ENCODE measurements at regions not wholly inside any gene's neighbourhood (a gene's known extent, or its start where the extent isn't known, plus 50 kb on each side); places are given as distances from the start of the nearest gene placed in this dataset.
"Not testable (repeated sequence)": the region's sequence is repeated elsewhere in the genome, so short reads cannot be mapped to it uniquely, and the experiment has no call there.

DNA sequence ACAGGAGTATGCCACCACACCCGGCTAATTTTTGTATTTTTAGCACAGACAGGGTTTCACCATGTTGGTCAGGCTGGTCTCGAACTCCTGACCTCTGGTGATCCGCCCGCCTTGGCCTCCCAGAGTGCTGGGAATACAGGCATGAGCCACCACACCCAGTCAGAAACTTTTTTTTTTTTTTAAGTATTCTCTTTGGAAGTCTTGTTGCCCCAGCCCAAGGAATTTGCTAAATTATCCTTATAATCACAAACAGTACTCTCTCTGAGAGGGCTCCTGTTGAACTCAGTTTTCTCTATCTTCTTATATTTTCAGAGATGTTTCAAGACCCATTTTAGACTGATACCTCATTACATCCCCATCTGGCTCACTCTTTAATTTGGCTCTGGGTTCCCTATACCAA is 82.3 kb upstream of the HIF1A start:
- H3K9me3 ChIP-seq (ENCODE audit: control insufficient read depth in 5 of 5, low read length in 5 of 5); H3K36me3 ChIP-seq (ENCODE audit: control insufficient read depth in 5 of 5, insufficient read depth in 5 of 5, low read length in 5 of 5); H3K4me3 ChIP-seq (ENCODE audit: low read depth in 1 of 5, low read length in 5 of 5); H3K9ac ChIP-seq (ENCODE audit: low read length in 5 of 5); H3K27me3 ChIP-seq (ENCODE audit: control insufficient read depth in 5 of 5, insufficient read depth in 4 of 5, low read length in 5 of 5); H3K27ac ChIP-seq (ENCODE audit: low read depth, low read length): not testable (repeated sequence)
- H3K4me1 ChIP-seq (ENCODE audit: control insufficient read depth in 5 of 5, insufficient read depth in 5 of 5, low read length in 5 of 5), result peaks cover 2 to 43% (median 22%) of the 10 kb centered on the region in 5 donors

DNA sequence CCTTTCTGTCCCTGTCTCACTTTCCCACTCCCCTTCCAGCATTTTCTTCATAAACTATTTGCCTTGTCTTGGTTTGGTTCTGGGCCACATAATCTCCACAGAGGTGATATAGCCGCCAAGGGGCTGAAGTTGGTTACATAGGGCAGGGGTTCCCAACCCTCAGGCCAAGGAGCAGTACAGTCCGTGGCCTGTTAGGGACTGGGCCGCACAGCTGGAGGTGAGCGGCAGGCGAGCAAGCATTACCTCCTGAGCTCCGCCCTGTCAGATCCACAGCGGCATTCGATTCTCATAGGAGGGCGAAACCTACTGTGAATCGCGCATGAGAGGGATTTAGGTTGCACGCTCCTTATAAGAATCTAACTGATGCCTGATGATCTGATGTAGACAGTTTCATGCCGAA is 80.6 kb upstream of the HIF1A start:
- Histone ChIP-seq H3K4me1 (ENCODE audit: control insufficient read depth in 5 of 5, insufficient read depth in 5 of 5, low read length in 5 of 5) (peaks cover 4 to 40% (median 9%) of the 10 kb centered on the region in 5 donors), H3K36me3 (ENCODE audit: control insufficient read depth in 5 of 5, insufficient read depth in 5 of 5, low read length in 5 of 5) (no peaks in the 10 kb centered on the region), H3K4me3 (ENCODE audit: low read depth in 1 of 5, low read length in 5 of 5) (no peak overlapping the region), H3K27me3 (ENCODE audit: control insufficient read depth in 5 of 5, insufficient read depth in 4 of 5, low read length in 5 of 5) (no peaks in the 10 kb centered on the region), H3K9me3 (ENCODE audit: control insufficient read depth in 5 of 5, low read length in 5 of 5) (no peaks in the 10 kb centered on the region), H3K27ac (ENCODE audit: low read depth, low read length) (no peak overlapping the region), H3K9ac (ENCODE audit: low read length in 5 of 5) (no peak overlapping the region)

DNA sequence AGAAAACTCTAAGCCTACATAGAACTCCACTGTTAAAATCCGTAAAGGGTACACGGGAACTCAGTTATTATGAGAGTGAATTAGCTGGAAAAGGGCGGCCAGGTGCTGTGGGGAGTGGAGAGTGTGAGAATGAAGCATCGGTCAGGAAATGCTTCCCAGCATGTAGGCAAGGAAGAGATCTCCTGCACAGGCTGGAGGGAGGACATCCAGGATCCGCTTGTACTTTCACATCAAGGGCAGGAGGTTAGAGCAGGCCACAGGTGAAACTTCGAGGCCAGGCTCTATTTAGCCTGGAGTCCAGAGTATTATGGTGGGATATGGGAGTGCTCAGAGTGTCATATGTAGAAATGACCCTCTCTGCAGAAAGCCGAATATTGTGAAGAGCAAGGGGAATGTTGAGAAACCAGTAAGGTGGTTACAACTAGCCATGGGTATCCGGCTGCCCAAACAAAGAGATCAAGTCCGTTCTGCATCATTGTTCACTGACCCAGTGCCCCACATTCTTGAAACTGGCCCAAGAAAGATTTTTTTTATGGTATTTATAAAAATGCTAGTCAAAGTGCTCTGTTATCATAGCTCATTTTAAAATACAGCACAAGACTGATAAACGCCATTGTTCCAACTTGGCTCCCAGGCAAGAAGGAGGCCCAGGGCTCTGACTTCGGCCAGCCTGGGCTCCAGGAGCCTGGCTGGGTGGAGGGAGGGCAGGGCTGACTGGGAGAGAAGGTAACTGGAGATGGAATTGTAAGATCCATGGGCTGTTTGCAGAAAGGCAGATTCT is 79.4 kb upstream of the HIF1A start:
- Histone ChIP-seq H3K9ac (ENCODE audit: low read length in 5 of 5) (peak overlapping the region in 1 of 5 donors; percentile 9), H3K36me3 (ENCODE audit: control insufficient read depth in 5 of 5, insufficient read depth in 5 of 5, low read length in 5 of 5) (no peaks in the 10 kb centered on the region), H3K9me3 (ENCODE audit: control insufficient read depth in 5 of 5, low read length in 5 of 5) (no peaks in the 10 kb centered on the region), H3K27me3 (ENCODE audit: control insufficient read depth in 5 of 5, insufficient read depth in 4 of 5, low read length in 5 of 5) (no peaks in the 10 kb centered on the region), H3K27ac (ENCODE audit: low read depth, low read length) (no peak overlapping the region), H3K4me1 (ENCODE audit: control insufficient read depth in 5 of 5, insufficient read depth in 5 of 5, low read length in 5 of 5) (peaks cover 4 to 39% (median 16%) of the 10 kb centered on the region in 5 donors), H3K4me3 (ENCODE audit: low read depth in 1 of 5, low read length in 5 of 5) (no peak overlapping the region)

DNA sequence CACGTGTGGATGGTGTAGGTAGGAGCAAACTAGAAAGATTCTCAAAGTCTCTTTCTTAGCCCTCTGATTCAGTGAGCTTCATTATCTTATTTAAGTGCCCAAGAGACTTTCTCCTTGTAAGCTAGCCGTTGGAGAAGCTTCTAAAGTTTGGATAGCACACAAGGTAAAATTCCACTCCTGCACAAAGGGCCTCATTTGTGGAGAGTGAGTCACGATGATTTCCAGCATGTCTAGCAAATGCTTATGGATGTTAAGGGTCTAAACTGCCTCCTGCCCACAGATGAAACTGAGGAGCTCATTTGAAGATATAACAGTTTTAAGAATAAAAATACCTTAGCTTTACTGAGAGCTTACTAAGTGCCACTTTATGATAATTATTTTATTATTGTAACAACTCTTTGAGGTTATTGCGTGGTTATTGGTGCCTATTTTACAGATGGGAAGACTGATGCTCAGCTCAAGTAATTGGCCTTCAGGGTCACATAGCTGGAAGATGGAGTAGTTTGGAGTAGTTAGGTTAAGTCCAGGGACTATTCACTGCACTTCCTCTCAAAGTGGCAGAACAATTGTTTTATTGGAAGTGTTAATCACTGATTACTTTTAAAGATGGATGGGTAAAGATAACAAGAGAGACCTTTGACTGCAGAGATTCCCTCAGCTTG is 78.7 kb upstream of the HIF1A start:
- Histone ChIP-seq H3K4me1 (ENCODE audit: control insufficient read depth in 5 of 5, insufficient read depth in 5 of 5, low read length in 5 of 5) (peaks cover 4 to 39% (median 16%) of the 10 kb centered on the region in 5 donors), H3K27me3 (ENCODE audit: control insufficient read depth in 5 of 5, insufficient read depth in 4 of 5, low read length in 5 of 5) (no peaks in the 10 kb centered on the region), H3K4me3 (ENCODE audit: low read depth in 1 of 5, low read length in 5 of 5) (no peak overlapping the region), H3K9ac (ENCODE audit: low read length in 5 of 5) (peak overlapping the region in 1 of 5 donors; percentile 9), H3K27ac (ENCODE audit: low read depth, low read length) (no peak overlapping the region), H3K9me3 (ENCODE audit: control insufficient read depth in 5 of 5, low read length in 5 of 5) (no peaks in the 10 kb centered on the region), H3K36me3 (ENCODE audit: control insufficient read depth in 5 of 5, insufficient read depth in 5 of 5, low read length in 5 of 5) (no peaks in the 10 kb centered on the region)

DNA sequence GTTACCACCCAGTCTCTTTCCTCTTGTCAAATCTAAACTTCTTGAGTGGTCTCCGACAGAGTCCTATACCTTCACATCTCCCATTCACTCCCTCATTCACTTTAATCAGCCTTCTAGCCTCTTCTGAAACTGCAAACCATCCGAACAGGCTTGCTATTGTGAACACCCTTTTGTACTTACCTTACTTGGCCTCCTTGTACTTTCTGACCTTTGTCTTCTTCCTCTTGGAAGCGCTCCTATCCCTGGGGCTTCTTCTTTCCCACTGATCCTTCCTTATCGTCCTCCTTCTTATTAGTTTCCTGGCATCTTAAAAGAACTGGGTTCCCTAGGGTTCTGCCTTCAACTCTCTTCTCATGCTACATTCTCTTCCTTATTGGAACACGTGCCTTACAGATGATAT is 76.9 kb upstream of the HIF1A start:
- H3K9ac ChIP-seq (ENCODE audit: low read length in 5 of 5), result no peak overlapping the region
- peaks cover 4 to 39% (median 13%) of the 10 kb centered on the region in 5 donors for H3K4me1 ChIP-seq (ENCODE audit: control insufficient read depth in 5 of 5, insufficient read depth in 5 of 5, low read length in 5 of 5)
- no peaks in the 10 kb centered on the region for H3K9me3 ChIP-seq (ENCODE audit: control insufficient read depth in 5 of 5, low read length in 5 of 5)
- H3K27me3 ChIP-seq (ENCODE audit: control insufficient read depth in 5 of 5, insufficient read depth in 4 of 5, low read length in 5 of 5), result no peaks in the 10 kb centered on the region
- no peak overlapping the region for H3K4me3 ChIP-seq (ENCODE audit: low read depth in 1 of 5, low read length in 5 of 5)
- H3K27ac ChIP-seq (ENCODE audit: low read depth, low read length), result no peak overlapping the region
- no peaks in the 10 kb centered on the region for H3K36me3 ChIP-seq (ENCODE audit: control insufficient read depth in 5 of 5, insufficient read depth in 5 of 5, low read length in 5 of 5)

DNA sequence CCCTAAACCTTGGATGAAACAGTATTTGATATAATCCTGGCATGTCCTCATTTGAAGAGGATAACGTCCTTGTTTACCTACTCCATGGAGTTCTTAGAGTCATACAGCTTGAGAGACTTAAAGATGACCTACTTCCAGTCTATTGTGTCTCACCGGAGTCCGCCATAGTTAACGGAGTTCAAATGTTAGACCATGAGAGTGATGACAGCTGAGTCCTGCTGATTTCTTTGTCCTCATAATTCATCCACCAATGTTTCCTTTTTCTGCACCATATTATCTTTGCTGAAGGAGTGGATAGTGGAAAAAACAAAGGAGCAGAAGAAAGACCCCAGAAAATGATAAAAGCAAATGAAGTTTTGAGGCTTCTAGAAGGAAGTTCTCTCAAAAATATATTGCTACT is 75.8 kb upstream of the HIF1A start:
- Histone ChIP-seq H3K27ac (ENCODE audit: low read depth, low read length) (peak overlapping the region; percentile 47), H3K4me3 (ENCODE audit: low read depth in 1 of 5, low read length in 5 of 5) (no peak overlapping the region), H3K9me3 (ENCODE audit: control insufficient read depth in 5 of 5, low read length in 5 of 5) (no peaks in the 10 kb centered on the region), H3K4me1 (ENCODE audit: control insufficient read depth in 5 of 5, insufficient read depth in 5 of 5, low read length in 5 of 5) (peaks cover 4 to 39% (median 13%) of the 10 kb centered on the region in 5 donors), H3K9ac (ENCODE audit: low read length in 5 of 5) (no peak overlapping the region), H3K27me3 (ENCODE audit: control insufficient read depth in 5 of 5, insufficient read depth in 4 of 5, low read length in 5 of 5) (no peaks in the 10 kb centered on the region), H3K36me3 (ENCODE audit: control insufficient read depth in 5 of 5, insufficient read depth in 5 of 5, low read length in 5 of 5) (no peaks in the 10 kb centered on the region)

DNA sequence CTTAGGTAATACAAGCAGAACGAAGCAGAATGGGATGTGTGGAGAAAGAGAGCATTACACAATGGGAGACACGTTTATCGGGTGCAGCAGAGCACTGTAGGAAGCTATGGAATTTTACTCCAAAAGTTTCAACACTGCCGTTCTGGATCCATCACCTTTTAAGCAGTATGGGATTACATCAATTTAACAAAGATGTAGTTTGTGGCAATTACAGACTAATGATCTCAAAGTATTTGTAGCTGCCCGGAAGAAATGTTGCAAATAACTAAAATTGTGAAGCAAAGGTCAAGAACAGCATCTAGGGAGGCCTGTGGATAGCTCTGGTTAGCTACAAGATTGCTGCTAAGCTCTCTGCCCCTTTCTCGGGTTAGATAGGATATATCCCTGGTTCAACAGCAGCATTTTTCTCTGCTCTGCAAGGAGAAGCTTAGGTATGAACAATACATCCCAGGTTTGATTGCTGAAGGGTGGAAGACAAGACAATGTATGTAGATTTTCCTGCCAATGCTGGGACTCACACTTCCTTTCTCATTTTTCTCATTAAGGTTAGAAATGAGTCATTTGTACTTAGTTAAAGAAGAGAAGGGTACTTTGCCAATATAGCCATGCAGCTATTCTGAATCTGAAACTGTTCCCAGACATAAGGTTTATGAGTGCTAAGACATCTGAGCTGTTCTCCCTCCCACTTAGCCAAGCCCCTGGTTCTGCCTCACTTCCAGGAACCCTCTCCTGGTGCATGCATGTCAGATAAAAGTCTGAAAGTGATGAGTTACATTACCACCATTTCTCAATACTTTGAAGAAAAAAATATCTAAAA is 75.0 kb upstream of the HIF1A start:
- Histone ChIP-seq H3K27me3 (ENCODE audit: control insufficient read depth in 5 of 5, insufficient read depth in 4 of 5, low read length in 5 of 5) (no peaks in the 10 kb centered on the region), H3K4me1 (ENCODE audit: control insufficient read depth in 5 of 5, insufficient read depth in 5 of 5, low read length in 5 of 5) (peaks cover 4 to 39% (median 13%) of the 10 kb centered on the region in 5 donors), H3K27ac (ENCODE audit: low read depth, low read length) (peak overlapping the region; percentile 47), H3K9me3 (ENCODE audit: control insufficient read depth in 5 of 5, low read length in 5 of 5) (no peaks in the 10 kb centered on the region), H3K4me3 (ENCODE audit: low read depth in 1 of 5, low read length in 5 of 5) (no peak overlapping the region), H3K9ac (ENCODE audit: low read length in 5 of 5) (no peak overlapping the region), H3K36me3 (ENCODE audit: control insufficient read depth in 5 of 5, insufficient read depth in 5 of 5, low read length in 5 of 5) (no peaks in the 10 kb centered on the region)

DNA sequence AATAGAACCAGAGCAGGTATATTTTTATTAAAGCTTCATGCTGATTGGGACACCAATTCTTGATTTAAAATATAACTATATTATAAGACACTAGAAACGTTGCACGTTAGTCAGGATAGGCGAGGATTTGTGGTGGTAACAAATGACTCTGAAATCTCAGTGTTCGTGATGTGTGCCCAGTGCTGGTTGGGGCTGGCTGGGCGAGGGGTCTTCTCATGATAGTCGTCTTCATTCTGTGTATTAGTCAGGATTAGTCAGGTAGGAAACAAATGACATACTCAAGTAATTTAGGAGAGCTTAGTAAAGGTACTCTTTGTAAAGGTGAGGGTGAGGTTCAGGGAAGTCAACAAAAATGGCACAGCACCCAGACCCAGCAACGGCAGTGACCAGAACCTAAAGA is 73.9 kb upstream of the HIF1A start:
- H3K27me3 ChIP-seq (ENCODE audit: control insufficient read depth in 5 of 5, insufficient read depth in 4 of 5, low read length in 5 of 5), result no peaks in the 10 kb centered on the region
- H3K36me3 ChIP-seq (ENCODE audit: control insufficient read depth in 5 of 5, insufficient read depth in 5 of 5, low read length in 5 of 5), result no peaks in the 10 kb centered on the region

DNA sequence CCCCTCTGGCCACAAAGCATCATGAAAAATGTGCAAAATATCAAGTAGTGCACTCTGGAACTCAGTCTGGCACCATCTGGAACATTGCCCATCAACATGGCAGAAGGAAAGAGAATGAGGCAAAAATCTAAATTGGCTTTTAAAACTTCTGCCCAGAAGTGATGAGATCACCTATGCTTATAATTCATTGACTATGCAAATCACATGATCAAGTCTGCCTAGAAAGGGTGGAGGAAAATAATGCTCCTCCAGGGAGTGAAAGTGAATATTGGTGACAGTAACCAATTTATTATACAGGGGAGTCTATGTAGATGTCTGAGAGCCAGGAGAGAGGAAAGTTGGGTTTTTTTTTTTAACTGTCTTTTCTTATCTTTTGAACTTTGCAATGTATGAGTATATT is 73.3 kb upstream of the HIF1A start:
- H3K9me3 ChIP-seq (ENCODE audit: control insufficient read depth in 5 of 5, low read length in 5 of 5), result no peaks in the 10 kb centered on the region
- H3K4me3 ChIP-seq (ENCODE audit: low read depth in 1 of 5, low read length in 5 of 5), result no peak overlapping the region
- H3K36me3 ChIP-seq (ENCODE audit: control insufficient read depth in 5 of 5, insufficient read depth in 5 of 5, low read length in 5 of 5), result no peaks in the 10 kb centered on the region
- no peak overlapping the region for H3K9ac ChIP-seq (ENCODE audit: low read length in 5 of 5)
- H3K27ac ChIP-seq (ENCODE audit: low read depth, low read length), result no peak overlapping the region
- peaks cover 2 to 24% (median 13%) of the 10 kb centered on the region in 5 donors for H3K4me1 ChIP-seq (ENCODE audit: control insufficient read depth in 5 of 5, insufficient read depth in 5 of 5, low read length in 5 of 5)
- no peaks in the 10 kb centered on the region for H3K27me3 ChIP-seq (ENCODE audit: control insufficient read depth in 5 of 5, insufficient read depth in 4 of 5, low read length in 5 of 5)

More for the DNA sequence above, 73.9 kb upstream of the HIF1A start:
- Histone ChIP-seq H3K9me3 (ENCODE audit: control insufficient read depth in 5 of 5, low read length in 5 of 5) (no peaks in the 10 kb centered on the region), H3K4me1 (ENCODE audit: control insufficient read depth in 5 of 5, insufficient read depth in 5 of 5, low read length in 5 of 5) (peaks cover 2 to 30% (median 13%) of the 10 kb centered on the region in 5 donors), H3K4me3 (ENCODE audit: low read depth in 1 of 5, low read length in 5 of 5) (no peak overlapping the region), H3K9ac (ENCODE audit: low read length in 5 of 5) (no peak overlapping the region), H3K27ac (ENCODE audit: low read depth, low read length) (no peak overlapping the region)

DNA sequence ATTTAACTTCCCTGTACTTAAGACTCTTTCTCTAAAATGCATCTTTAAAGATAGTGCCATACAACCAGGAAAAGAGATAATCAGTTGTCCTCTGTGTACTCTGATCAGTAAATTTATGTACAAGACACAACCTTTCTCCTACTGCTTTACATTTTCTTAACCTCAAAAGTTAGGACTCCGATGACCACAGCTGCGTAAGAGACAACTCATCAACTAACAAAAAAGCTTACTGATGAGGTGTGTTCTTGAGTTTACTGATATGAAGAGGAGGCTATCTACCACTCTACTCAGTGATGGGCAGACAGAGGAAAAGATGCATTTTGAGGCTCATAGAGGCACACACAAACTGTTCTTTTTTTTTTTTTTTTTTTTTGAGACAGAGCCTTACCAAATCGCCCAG is 71.4 kb upstream of the HIF1A start:
- H3K36me3 ChIP-seq (ENCODE audit: control insufficient read depth in 5 of 5, insufficient read depth in 5 of 5, low read length in 5 of 5), result no peaks in the 10 kb centered on the region
- no peaks in the 10 kb centered on the region for H3K9me3 ChIP-seq (ENCODE audit: control insufficient read depth in 5 of 5, low read length in 5 of 5)
- no peaks in the 10 kb centered on the region for H3K27me3 ChIP-seq (ENCODE audit: control insufficient read depth in 5 of 5, insufficient read depth in 4 of 5, low read length in 5 of 5)
- H3K9ac ChIP-seq (ENCODE audit: low read length in 5 of 5), result no peak overlapping the region
- no peak overlapping the region for H3K27ac ChIP-seq (ENCODE audit: low read depth, low read length)
- peaks cover 0 to 14% (median 9%) of the 10 kb centered on the region in 5 donors for H3K4me1 ChIP-seq (ENCODE audit: control insufficient read depth in 5 of 5, insufficient read depth in 5 of 5, low read length in 5 of 5)
- H3K4me3 ChIP-seq (ENCODE audit: low read depth in 1 of 5, low read length in 5 of 5), result no peak overlapping the region

Data from subcutaneous abdominal adipose tissue (tissue), 5 donors.